DMS79 (cell line): ENCODE measurements at regions not wholly inside any gene's neighbourhood (a gene's known extent, or its start where the extent isn't known, plus 50 kb on each side); places are given as distances from the start of the nearest gene placed in this dataset.
A peak's percentile ranks its signal among the peaks of the same experiment; 100 is the strongest.

ENCODE experiments used
- DNase-seq: peaks from one replicate; lab custom pipeline; 2025; lab: John Stamatoyannopoulos, UW

GRCh38 chr11:123303924-123304323, 108.9 kb upstream of the CLMP start:
- no peak for DNase-seq

- no peak for DNase-seq
Measured at GRCh38 chr11:123302751-123303195, 107.7 kb upstream of the CLMP start.

DNA sequence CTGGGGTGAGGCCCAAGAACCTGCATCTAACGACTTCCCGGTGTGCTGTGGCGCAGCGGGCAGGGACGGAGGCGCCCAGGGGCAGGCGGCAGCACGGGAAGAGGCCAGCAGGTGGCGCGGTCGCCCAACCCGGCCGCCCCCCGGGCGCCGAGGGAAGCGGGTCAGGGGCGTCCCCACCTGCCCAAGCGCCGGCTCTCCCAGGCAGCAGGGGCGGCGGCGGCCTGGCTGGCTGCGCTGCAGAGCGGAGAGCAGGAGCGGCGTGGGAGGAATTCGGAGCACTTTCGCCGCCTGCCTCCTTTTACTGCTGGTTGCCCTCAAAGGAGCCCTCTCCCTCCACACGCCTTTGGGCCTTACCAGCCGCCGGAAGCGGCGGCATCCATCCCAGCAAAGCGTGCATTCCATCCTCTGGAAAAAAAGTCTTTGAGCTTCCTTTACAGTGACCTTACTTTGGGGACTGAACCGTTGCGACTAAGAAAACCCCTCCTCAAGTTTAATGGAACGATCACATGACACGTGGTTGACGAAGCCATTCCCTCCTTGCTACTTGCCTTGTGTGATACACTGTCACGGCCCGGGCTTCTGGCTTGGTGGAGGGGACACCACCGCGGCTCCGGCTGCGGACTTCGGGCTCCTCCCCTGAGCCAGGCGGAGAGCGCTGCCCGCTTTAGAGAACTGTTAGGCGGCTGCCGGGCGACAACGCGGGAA, 106.8 kb upstream of the CLMP start:
- DNase-seq, result no peak

- DNase-seq, result no peak
Measured at GRCh38 chr11:123301013-123301591, 106.1 kb upstream of the CLMP start.

DNA sequence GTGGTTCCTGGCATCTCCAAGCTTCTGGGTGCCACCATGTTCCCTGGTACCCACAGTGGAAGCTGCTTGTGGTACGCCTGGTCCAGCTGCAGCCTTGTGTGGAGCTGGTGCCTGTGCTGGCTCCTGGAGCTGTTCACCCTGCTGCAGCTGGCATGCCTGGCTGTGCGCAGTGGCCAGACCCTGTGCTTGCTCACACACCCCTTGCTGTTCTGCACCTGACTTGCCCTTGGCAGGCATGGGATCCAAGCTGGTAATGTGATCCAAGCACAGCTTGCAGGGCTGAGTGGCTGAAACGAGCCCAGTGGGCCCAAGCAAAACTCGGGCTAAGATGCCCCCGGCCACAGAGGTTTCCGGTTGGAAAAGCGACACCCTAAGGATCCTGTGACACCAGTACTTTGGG, 104.7 kb upstream of the CLMP start:
- no peak for DNase-seq

- no peak for DNase-seq
Measured at GRCh38 chr11:123298488-123299447, 103.7 kb upstream of the CLMP start.

DNA sequence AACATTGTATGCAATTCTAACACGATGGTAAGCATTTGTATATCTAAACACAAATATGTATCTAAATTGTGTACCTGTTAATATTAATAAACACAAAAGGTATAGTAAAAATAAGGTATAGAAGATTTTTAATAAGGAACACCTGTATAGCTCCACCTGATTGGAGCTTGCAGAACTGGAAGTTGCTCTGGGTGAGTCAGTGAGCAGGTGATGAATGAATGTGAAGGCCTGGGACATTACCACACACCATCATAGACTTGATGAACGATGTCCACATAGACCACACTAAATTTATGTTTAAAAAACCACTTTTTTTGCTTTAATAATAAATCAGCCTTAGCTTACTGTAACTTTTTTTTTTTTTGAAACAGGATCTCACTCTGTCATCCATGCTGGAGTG, 97.6 kb upstream of the CLMP start:
- DNase-seq, result no peak

GRCh38 chr11:123291201-123291869, 96.3 kb upstream of the CLMP start:
- DNase-seq, result no peak

GRCh38 chr11:123286761-123287160, 91.7 kb upstream of the CLMP start:
- DNase-seq, result no peak

DNA sequence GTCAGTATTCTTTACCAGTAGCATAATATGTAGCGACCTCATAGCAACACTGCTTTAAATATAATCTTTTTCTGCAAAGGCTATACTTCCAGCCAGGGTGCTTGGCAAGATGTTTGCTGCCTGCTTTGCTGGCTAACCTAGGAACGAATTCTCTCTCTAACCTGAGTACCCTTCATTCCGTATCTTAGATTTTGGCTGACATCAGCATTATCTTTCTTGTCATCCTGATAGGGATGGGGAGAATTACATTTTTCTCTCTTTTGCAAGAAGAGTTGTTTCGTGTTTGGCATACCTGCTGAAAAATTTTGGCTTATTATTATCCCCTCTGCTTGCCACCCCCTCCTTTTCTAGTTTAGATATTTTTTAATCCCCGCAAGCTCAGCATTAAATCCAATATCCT, 91.2 kb upstream of the CLMP start:
- no peak for DNase-seq

GRCh38 chr11:123284454-123284853, 89.4 kb upstream of the CLMP start:
- DNase-seq, result no peak

DNA sequence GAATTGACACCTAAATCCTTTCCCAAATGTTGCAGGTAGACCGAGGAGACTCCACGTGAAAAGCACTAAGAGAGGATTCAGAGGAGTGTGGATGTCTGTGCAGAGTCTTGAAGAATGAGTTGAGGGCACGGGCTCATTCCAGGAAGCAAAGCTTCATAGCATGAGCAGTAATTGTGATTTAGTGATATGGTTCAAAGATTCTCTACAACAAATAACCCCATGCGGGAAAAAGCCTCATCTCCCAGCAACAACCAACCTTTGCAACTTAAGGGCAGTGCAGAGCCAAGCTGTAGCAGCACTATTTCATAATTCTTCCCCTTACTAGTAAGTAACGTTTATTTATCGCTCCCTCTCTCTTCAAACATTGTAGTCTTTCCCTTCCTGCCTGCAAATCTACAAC, 87.5 kb upstream of the CLMP start:
- DNase-seq, result no peak

DNA sequence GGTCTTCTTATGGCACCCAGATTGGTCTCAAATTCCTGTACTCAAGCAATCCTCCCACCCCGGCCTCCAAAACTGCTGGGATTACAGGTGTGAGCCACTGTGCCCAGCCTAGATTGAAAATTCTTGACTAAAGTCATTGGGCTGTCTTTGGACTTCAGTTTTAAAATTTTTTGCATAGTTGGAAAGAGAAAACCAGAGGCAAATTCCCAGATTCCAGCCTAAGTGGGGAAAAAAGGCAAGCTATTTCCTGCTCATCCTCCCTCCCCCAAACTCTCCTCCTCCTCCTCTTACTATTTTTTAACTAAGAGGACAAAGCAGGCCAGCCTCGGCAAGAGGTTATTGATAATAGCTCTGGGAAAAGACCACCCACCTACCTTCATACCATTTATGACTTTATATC, 78.6 kb upstream of the CLMP start:
- no peak for DNase-seq

DNA sequence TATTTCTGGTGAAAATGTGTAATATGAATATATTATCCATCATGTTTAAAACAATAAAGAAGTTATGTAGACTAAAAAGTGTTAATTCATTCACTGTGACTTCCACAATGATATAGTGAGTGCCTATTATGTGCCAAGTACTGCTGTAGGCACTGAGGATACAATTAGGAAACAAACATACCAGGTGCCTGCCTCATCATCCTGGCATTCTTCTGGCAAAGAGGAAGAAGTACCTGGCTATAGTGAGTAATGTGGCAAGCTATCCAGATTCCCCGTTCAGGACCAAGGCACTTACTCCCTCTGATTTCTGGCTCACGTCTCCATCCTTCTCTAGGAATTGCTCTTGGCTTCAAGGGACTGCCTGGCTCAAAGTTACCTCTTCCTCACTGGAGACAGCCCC, 77.5 kb upstream of the CLMP start:
- DNase-seq, result no peak

DNA sequence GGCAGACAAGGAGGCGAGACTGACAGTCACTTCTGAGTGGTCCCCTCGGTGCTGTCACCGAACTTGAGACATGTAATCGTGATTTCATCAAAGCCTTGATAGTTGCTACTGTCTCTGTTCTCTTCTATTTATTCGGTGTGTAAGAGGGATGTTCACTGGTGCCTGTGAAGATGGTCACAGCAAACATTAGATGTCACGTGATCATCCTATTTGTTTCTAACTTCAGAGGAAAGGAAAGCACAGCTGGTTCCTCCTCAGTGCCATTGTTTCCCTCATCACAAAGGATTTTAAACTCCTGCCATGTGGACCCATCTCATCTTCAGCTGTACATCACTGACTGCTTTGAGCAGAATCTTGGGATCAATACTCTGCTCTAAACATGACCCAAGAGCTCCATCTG, 73.1 kb upstream of the CLMP start:
- DNase-seq, result no peak

DNA sequence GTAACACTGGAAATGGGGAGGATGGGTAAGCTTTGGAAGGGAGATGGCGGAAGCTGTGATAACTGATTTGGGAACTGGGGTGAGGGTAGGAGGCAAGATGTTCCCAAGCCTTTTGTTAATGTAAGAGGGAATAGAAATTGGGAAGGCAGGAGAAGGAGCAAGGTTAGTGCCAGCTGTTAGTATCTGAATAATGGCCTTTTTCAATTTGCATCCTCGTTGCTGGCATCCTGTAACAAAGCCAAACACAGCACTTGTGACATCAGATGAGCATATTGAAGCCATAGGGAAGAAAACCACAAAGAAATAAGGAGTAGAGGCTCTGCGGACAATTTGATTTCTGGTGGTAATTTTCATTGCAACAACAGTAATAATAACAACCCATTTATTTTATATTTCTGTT, 70.9 kb upstream of the CLMP start:
- peak; percentile 3 for DNase-seq

GRCh38 chr11:123264431-123264780, 69.4 kb upstream of the CLMP start:
- DNase-seq, result no peak

GRCh38 chr11:123261345-123262106, 66.5 kb upstream of the CLMP start:
- DNase-seq, result no peak

DNA sequence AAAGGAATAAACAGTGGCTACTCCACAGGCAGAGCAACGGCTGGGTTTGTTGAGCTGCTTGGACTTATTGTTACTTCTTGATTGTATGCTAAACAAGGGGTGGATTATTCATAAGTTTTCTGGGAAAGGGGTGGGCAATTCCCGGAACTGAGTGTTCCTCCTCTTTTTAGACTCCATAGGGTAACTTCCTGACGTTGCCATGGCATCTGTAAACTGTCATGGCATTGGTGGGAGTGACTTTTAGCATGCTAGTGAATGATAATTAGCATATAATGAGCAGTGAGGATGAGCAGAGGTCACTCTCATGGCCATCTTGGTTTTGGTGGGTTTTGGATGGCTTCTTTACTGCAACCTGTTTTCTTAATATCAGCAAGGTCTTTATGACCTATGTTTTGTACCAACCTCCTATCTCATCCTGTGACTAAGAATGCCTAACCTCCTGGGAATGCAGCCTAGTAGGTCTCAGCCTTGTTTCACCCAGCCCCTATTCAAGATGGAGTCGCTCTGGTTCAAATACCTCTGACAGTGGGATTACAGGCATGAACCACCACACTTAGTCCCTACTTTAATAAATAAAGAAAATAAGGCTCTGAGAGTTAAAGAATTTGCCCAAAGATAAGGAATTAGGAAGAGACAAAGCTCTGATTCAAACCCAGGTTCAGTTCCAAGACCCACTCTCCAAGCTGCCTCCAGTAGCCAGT, 65.6 kb upstream of the CLMP start:
- no peak for DNase-seq

DNA sequence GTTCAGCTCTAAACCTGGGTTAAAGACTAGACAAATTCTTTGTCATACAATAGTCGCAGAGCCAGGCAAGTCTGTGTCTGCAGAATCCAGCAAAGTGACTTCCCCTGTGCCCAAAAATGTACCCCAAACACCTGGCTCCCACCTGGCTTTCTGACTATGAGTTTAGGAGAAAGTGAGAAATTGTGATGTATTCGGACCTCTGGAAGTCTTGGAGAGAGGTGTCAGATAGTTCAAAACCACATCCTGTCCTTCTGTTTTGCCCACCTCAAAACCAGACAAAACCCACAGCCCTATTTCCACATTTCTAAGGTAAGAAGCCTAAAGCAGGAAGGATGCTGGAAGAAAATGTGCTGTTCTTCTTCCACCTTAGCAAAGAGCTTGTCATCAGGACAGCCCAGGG, 63.8 kb upstream of the CLMP start:
- no peak for DNase-seq

- no peak for DNase-seq
Measured at GRCh38 chr11:123257370-123257769, 62.3 kb upstream of the CLMP start.
